IMR-90 (cell line): ENCODE measurements at regions not wholly inside any gene's neighbourhood (a gene's known extent, or its start where the extent isn't known, plus 50 kb on each side); places are given as distances from the start of the nearest gene placed in this dataset.

Source experiments
- ATAC-seq: fragments of 200-7000 bp; cut with Tn5 transposase; 2 replicates; pipeline ENCODE4 v1.9.1; 2020; ENCODE audit warnings: low read depth, mild to moderate bottlenecking, moderate library complexity
- BruUV-seq: library from RNA; stranded (reverse); fragments of 400-500 nt; replicated peaks from 2 replicates; lab custom pipeline; 2021; lab: Mats Ljungman, UMichigan
- CTCF ChIA-PET: fragments of 300-600 bp; formaldehyde crosslinking; extraction: SDS; loops from one replicate; lab custom pipeline; 2021; ENCODE audit warnings: antibody characterized with exemption; lab: Yijun Ruan, JAX
- POLR2A ChIA-PET: fragments of 300-600 bp; sonication (Branson Sonifier 250); formaldehyde crosslinking; loops from one replicate; lab custom pipeline; 2022; ENCODE audit warnings: antibody characterized with exemption; ENCODE audit not compliant: unreplicated experiment; lab: Charles Lee
- DNase-seq: peaks from one replicate; pipeline ENCODE4 v3.0.0; 2013
- H2AFZ ChIP-seq: replicated peaks from 2 replicates; pipeline ENCODE3; 2013; ENCODE audit warnings: low read length, mild to moderate bottlenecking; ENCODE audit not compliant: poor library complexity
- H2AK5ac ChIP-seq: 2 replicates; pipeline ENCODE4 v1.6.1; 2013; ENCODE audit warnings: low read depth, low read length, inconsistent platforms
- H2AK9ac ChIP-seq: replicated peaks from 2 replicates; pipeline ENCODE3; 2013; ENCODE audit warnings: mild to moderate bottlenecking, low read depth, low read length, moderate library complexity; ENCODE audit not compliant: poor library complexity
- H2BK120ac ChIP-seq: 2 replicates; pipeline ENCODE4 v1.6.1; 2013; ENCODE audit warnings: low read depth, low read length, inconsistent platforms
- H2BK15ac ChIP-seq: 3 replicates; pipeline ENCODE4 v1.6.1; 2013; ENCODE audit warnings: low read depth, low read length, inconsistent platforms
- H2BK20ac ChIP-seq: 2 replicates; pipeline ENCODE4 v1.6.1; 2013; ENCODE audit warnings: low read depth, mild to moderate bottlenecking, inconsistent platforms, low read length, moderate library complexity
- H2BK5ac ChIP-seq: 2 replicates; pipeline ENCODE4 v1.6.1; 2013; ENCODE audit warnings: mild to moderate bottlenecking, low read depth, low read length, inconsistent platforms; ENCODE audit not compliant: poor library complexity, severe bottlenecking
- H3K14ac ChIP-seq: replicated peaks from 2 replicates; pipeline ENCODE4 v1.6.1; 2013; ENCODE audit warnings: low read depth, low read length, inconsistent platforms
- H3K18ac ChIP-seq: 2 replicates; pipeline ENCODE4 v1.6.1; 2013; ENCODE audit warnings: low read depth, low read length, control low read depth
- H3K23ac ChIP-seq: 2 replicates; pipeline ENCODE4 v1.6.1; 2013; ENCODE audit warnings: low read depth, low read length, inconsistent platforms
- H3K27ac ChIP-seq: 2 replicates; pipeline ENCODE4 v1.5.1; 2013; ENCODE audit warnings: mild to moderate bottlenecking, control low read depth, low read length; ENCODE audit not compliant: insufficient read depth
- H3K27me3 ChIP-seq: 2 replicates; pipeline ENCODE4 v1.6.1; 2013; ENCODE audit warnings: low read length; ENCODE audit not compliant: control insufficient read depth, insufficient read depth
- H3K36me3 ChIP-seq: 2 replicates; pipeline ENCODE4 v1.6.1; 2013; ENCODE audit warnings: low read length, mixed read lengths; ENCODE audit not compliant: control insufficient read depth, insufficient read depth
- H3K4ac ChIP-seq: 2 replicates; pipeline ENCODE4 v1.6.1; 2013; ENCODE audit warnings: low read depth, low read length, inconsistent platforms
- H3K4me1 ChIP-seq: 2 replicates; pipeline ENCODE4 v1.6.1; 2013; ENCODE audit warnings: low read length, mixed read lengths; ENCODE audit not compliant: control insufficient read depth, insufficient read depth
- H3K4me2 ChIP-seq: 2 replicates; pipeline ENCODE4 v1.6.1; 2013; ENCODE audit warnings: low read depth, mild to moderate bottlenecking, control low read depth, low read length, moderate library complexity
- H3K4me3 ChIP-seq: 2 replicates; pipeline ENCODE4 v1.5.1; 2013; ENCODE audit warnings: low read depth, mild to moderate bottlenecking, control low read depth, low read length, moderate library complexity; ENCODE audit not compliant: insufficient read depth
- H3K56ac ChIP-seq: 2 replicates; pipeline ENCODE4 v1.6.1; 2013; ENCODE audit warnings: low read length, inconsistent platforms; ENCODE audit not compliant: insufficient read depth; ENCODE audit errors: extremely low read depth
- H3K79me1 ChIP-seq, 2 experiments: 2 replicates each; pipeline ENCODE4 v1.6.1; 2013; ENCODE audit warnings: low read length in 2 of 2, inconsistent platforms in 1 of 2, low read depth in 1 of 2
- H3K9ac ChIP-seq: 2 replicates; pipeline ENCODE4 v1.6.1; 2013; ENCODE audit warnings: low read depth, low read length, control low read depth
- H3K9me1 ChIP-seq: 2 replicates; pipeline ENCODE4 v1.6.1; 2013; ENCODE audit warnings: low read length, inconsistent platforms; ENCODE audit not compliant: insufficient read depth
- H3K9me3 ChIP-seq: 2 replicates; pipeline ENCODE4 v1.6.1; 2013; ENCODE audit warnings: low read length; ENCODE audit not compliant: control insufficient read depth, insufficient read depth
- H4K20me1 ChIP-seq: 2 replicates; pipeline ENCODE4 v1.6.1; 2013; ENCODE audit warnings: low read length, inconsistent platforms; ENCODE audit not compliant: insufficient read depth
- H4K5ac ChIP-seq: 2 replicates; pipeline ENCODE4 v1.6.1; 2013; ENCODE audit warnings: mild to moderate bottlenecking, low read depth, low read length, control low read depth
- H4K8ac ChIP-seq, 2 experiments: 2 replicates each; pipeline ENCODE4 v1.6.1; 2013; ENCODE audit warnings: low read depth in 2 of 2, low read length in 2 of 2, control low read depth in 1 of 2, inconsistent platforms in 1 of 2
- H4K91ac ChIP-seq: 2 replicates; pipeline ENCODE4 v1.6.1; 2013; ENCODE audit warnings: low read depth, low read length, inconsistent platforms; ENCODE audit not compliant: insufficient read depth
- CEBPB ChIP-seq: IDR thresholded peaks from 2 replicates; pipeline ENCODE4 v1.6.1; 2012; ENCODE audit warnings: low read depth, low read length, improper control_type of control experiment
- CTCF ChIP-seq: conservative IDR thresholded peaks from 2 replicates; pipeline ENCODE4 v1.5.1; 2012; ENCODE audit warnings: mild to moderate bottlenecking, low read depth, low read length, improper control_type of control experiment
- FOS ChIP-seq: fragments of 150-350 bp; IDR thresholded peaks from 2 replicates; pipeline ENCODE4 v1.6.1; 2016; ENCODE audit warnings: low read depth, low read length
- MAFK ChIP-seq: IDR thresholded peaks from 2 replicates; pipeline ENCODE4 v1.6.1; 2012; ENCODE audit warnings: low read depth, low read length, improper control_type of control experiment
- MAZ ChIP-seq: IDR thresholded peaks from 2 replicates; pipeline ENCODE4 v1.6.1; 2012; ENCODE audit warnings: low read depth, mild to moderate bottlenecking, low read length, improper control_type of control experiment, moderate library complexity, borderline replicate concordance
- RFX5 ChIP-seq: IDR thresholded peaks from 2 replicates; pipeline ENCODE4 v1.8.0; 2012; ENCODE audit warnings: low read depth, mild to moderate bottlenecking, low read length, moderate library complexity
- SMC3 ChIP-seq: fragments of 150-350 bp; IDR thresholded peaks from 2 replicates; pipeline ENCODE4 v1.6.1; 2016; ENCODE audit warnings: low read depth, mild to moderate bottlenecking, antibody characterized with exemption, low read length, moderate library complexity
- USF2 ChIP-seq: fragments of 150-350 bp; IDR thresholded peaks from 2 replicates; pipeline ENCODE4 v1.6.1; 2017; ENCODE audit warnings: mild to moderate bottlenecking, antibody characterized with exemption, low read length, low read depth
- WGBS, 2 experiments: methylation state at CpG; one replicate each; pipeline versions ENCODE4 v1.1.5 to v1.1.7; 2013; ENCODE audit warnings: missing lambda C conversion rate in 2 of 2; ENCODE audit not compliant: insufficient read length in 1 of 2; ENCODE audit errors: extremely low coverage in 2 of 2; 5-methylcytosine and 5-hydroxymethylcytosine counted together
- dilution Hi-C: fragments of 300-500 bp; cut with HindIII; formaldehyde crosslinking; loops from one replicate; pipeline ENCODE4 v1.14.3; 2018; ENCODE audit warnings: low sequenced_read_pairs; ENCODE audit not compliant: unreplicated experiment
- in situ Hi-C: fragments of 300-500 bp; cut with MboI; formaldehyde crosslinking; loops from 3 replicates; pipeline ENCODE4 v1.14.3; 2019; ENCODE audit warnings: low sequenced_read_pairs, inconsistent platforms, mixed read lengths
- intact Hi-C: fragments of 100-400 bp; cut with micrococcal nuclease; formaldehyde crosslinking; loops from 2 replicates; pipeline ENCODE4 v1.10.0; 2022

- Histone ChIP-seq H4K5ac (no peak overlapping the region), H3K9me1 (no peaks in the 10 kb centered on the region), H2BK20ac (no peak overlapping the region), H3K36me3 (no peaks in the 10 kb centered on the region), H3K9me3 (peaks cover 2% of the 10 kb centered on the region), H3K14ac (no peak overlapping the region), H3K4me2 (no peak overlapping the region), H3K18ac (no peak overlapping the region), H3K27ac (no peak overlapping the region), H2AK9ac (no peak overlapping the region), H3K23ac (no peak overlapping the region), H3K56ac (no peak overlapping the region), H3K4me3 (no peak overlapping the region), H2BK15ac (no peak overlapping the region), H2BK120ac (no peak overlapping the region), H4K20me1 (no peaks in the 10 kb centered on the region), H3K9ac (no peak overlapping the region), H3K79me1 (no peaks in the 10 kb centered on the region), H4K91ac (no peak overlapping the region), H3K27me3 (no peaks in the 10 kb centered on the region), H3K4me1 (no peaks in the 10 kb centered on the region), H2BK5ac (no peak overlapping the region), H2AK5ac (no peak overlapping the region), H2AFZ (no peak overlapping the region), H4K8ac (no peak overlapping the region), H3K4ac (no peak overlapping the region)
- ChIA-PET POLR2A (no interaction called here), CTCF (no interaction called here)
- 82% methylated on average over 2 of the region's 3 CpGs; no CpG with 5 or more reads in 1 of the 2 experiments for WGBS, 2 experiments
- dilution Hi-C loops (no loop called here), in situ Hi-C loops (no loop called here), intact Hi-C loops (no loop called here)
- DNase-seq (no peak), ATAC-seq (no peak)
- TF ChIP-seq CTCF (no peak), FOS (no peak), SMC3 (no peak), RFX5 (no peak), MAZ (no peak), USF2 (no peak), MAFK (no peak), CEBPB (no peak)
- no TSS peak for BruUV-seq
Observed at GRCh38 chr5:101720033-101720432, 576.1 kb downstream of the SLCO4C1 start.
